ENCODE measurements at regions not wholly inside any gene's neighbourhood (a gene's known extent, or its start where the extent isn't known, plus 50 kb on each side); places are given as distances from the start of the nearest gene placed in this dataset.

DNA sequence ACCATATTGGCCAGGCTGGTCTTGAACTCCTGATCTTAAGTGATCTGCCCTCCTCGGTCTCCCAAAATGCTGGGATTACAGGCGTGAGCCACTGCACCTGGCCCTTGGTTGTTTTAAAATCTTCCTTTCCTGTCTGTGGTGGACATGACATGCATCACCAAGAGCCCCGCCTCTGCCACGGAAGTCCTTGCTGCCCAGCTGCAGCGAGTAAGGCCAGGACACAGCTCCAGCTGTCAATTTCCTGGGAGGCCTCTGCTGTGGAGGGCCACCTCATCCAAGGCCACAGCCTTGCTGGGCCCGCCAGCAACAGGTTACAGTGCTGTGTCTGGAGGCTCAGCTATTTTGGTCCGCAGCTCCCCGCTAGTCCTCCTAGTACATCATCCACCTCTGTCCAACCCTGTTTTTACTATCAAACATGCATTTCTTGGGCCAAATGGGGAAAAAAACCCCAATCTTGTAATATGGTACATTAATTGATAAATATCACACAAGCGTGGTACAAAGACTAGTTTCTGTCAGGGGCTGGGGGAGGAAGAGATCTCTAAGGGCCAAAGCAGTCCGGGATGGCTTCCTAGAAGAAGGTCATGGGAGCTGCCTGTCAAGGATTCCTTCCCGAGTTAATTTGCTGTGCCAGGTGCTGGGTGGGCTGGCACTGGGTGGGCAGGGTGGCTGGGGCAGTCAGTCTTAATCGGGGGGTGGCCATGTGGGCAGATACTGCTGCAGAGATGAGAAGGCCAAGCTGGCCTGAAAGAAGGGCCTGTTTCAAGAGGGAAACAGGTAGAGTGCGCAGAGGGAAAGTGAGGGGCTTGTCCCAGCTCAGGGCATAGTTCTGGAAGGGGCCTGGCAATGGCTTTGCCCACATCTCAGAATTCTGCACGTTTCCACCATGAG lies 100.5 kb downstream of the INHBB start:
- TF ChIP-seq CREB1 (IDR thresholded peaks at IDR 0.05; ENCODE audit: low read depth) (no peak), TCF12 (IDR thresholded peaks at IDR 0.05; ENCODE audit: low read depth) (no peak), EGR1 (IDR thresholded peaks at IDR 0.05) (no peak), RAD21 (IDR thresholded peaks at IDR 0.05; ENCODE audit: low read depth) (no peak)
